Heart right ventricle (tissue), 16 donors: ENCODE measurements at regions not wholly inside any gene's neighbourhood (a gene's known extent, or its start where the extent isn't known, plus 50 kb on each side); places are given as distances from the start of the nearest gene placed in this dataset.

Experiments used
- ATAC-seq, 8 donors: fragments of 200-7000 bp; cut with Tn5 transposase; one replicate each; pipeline ENCODE4 v1.9.1; 2020; ENCODE audit warnings: mild to moderate bottlenecking in 8 of 8, moderate library complexity in 8 of 8, moderate number of reproducible peaks in 1 of 8
- DNase-seq, 2 donors: peaks; one replicate each; pipeline ENCODE4 v3.0.0-alpha.2; 2020
- H3K27ac ChIP-seq, 10 donors: fragments of 200-600 bp; sonication (generic) in 2 of 10; one replicate each; pipeline versions ENCODE4 v1.5.0 to v1.8.0; 2020 to 2022; ENCODE audit warnings: mild to moderate bottlenecking in 3 of 10
- H3K27me3 ChIP-seq, 7 donors: fragments of 200-600 bp; one replicate each; pipeline ENCODE4 v1.8.0; 2021 to 2022; ENCODE audit warnings: mild to moderate bottlenecking in 2 of 7
- H3K36me3 ChIP-seq, 9 donors: fragments of 200-600 bp; sonication (generic) in 1 of 9; one replicate each; pipeline versions ENCODE4 v1.5.0 to v1.8.0; 2020 to 2022; ENCODE audit warnings: mild to moderate bottlenecking in 2 of 9
- H3K4me1 ChIP-seq, 9 donors: fragments of 200-600 bp; sonication (generic) in 1 of 9; one replicate each; pipeline versions ENCODE4 v1.5.0 to v1.8.0; 2020 to 2022; ENCODE audit warnings: mild to moderate bottlenecking in 4 of 9
- H3K4me3 ChIP-seq, 10 donors: fragments of 200-600 bp; sonication (generic) in 2 of 10; one replicate each; pipeline versions ENCODE4 v1.5.0 to v1.8.0; 2020 to 2022; ENCODE audit warnings: mild to moderate bottlenecking in 7 of 10, moderate library complexity in 2 of 10
- H3K9me3 ChIP-seq, 11 donors: fragments of 200-600 bp in 10 of 11; sonication (generic) in 2 of 11; one replicate each; pipeline versions ENCODE4 v1.5.0 to v1.8.0; 2013 to 2022; ENCODE audit warnings: mild to moderate bottlenecking in 2 of 11, control low read depth in 1 of 11, moderate library complexity in 1 of 11
- WGBS, 2 donors: extraction: QIAGEN DNeasy Blood & Tissue Kit; methylation state at CpG; one replicate each; pipeline ENCODE4 v1.1.7; 2013; ENCODE audit warnings: inconsistent platforms in 1 of 2; 5-methylcytosine and 5-hydroxymethylcytosine counted together
- intact Hi-C, 10 donors: fragments of 100-400 bp; cut with DNase I; formaldehyde crosslinking; loops; one replicate each; pipeline versions ENCODE4 v1.11.1 to v1.14.2; 2022
- TF ChIP-seq, protein P1 (sequence below), 9 donors: fragments of 200-600 bp; sonication (generic) in 2 of 9; IDR thresholded peaks; one replicate each; pipeline versions ENCODE4 v1.5.0 to v1.8.0; 2021 to 2022; ENCODE audit warnings: antibody characterized with exemption in 9 of 9, mild to moderate bottlenecking in 5 of 9, moderate library complexity in 1 of 9
- donor health status: Arrhythmogenic right ventricular cardiomyopathy.
- donor health status: ischemic (EF 13 %, LVEDD 7.1; RV severe dilation, severe dysfunction).
- donor health status: healthy with polysubstance abuse.
- donor health status: DM: no; HTN: yes; CAD: no.
- donor health status: DM: no; HTN: no; CAD: no.
- donor health status: ischemic (EF 25% LVEDD 6.9; RV normal size, moderate dysfunction).
- donor health status: ischemic (EF 25% LVEDD 5.7; RV mildly dilated, moderate dysfunction).
- donor health status: healthy.
- donor health status: DM: yes; HTN: yes; CAD: no.
- donor health status: Ischemic cardiomyopathy.
- donor health status: ischemic (EF 35%, LVEDD 5.7; RV mildly dilated, moderate dysfunction).
- donor health status: nonischemic (EF 11% LVEDD 7.7; RV severe dilation, severe dysfunction).
- donor health status: DM: yes; HTN: yes; CAD: no.
- donor health status: PGD.
- donor health status: ischemic (EF 29% LVEDD 5.4; RV normal size, mild dysfunction).
- donor health status: nonischemic (EF 23%, LVEDD 6.1; RV moderate dilation, normal function).

DNA sequence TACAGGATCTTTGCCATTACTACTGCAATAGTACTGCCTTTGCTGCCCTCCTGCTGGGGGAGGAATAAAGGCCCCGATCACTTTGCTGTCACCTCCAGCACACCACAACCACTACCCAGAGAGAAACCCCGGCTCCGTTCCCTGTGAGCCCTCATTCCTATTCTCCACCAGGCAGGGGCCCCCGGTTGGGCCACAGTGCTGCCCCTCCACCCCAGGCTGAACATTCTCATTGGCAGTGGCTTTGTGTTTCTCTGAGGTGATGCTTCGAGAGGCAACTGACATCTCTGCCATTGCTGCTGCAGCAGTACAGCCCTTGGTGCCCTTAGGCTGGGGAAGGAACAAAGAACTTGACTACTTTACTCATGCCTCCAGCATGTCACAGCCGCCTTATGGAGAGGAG lies 612.9 kb upstream of the EPHA6 start:
- TF ChIP-seq, protein P1, sequence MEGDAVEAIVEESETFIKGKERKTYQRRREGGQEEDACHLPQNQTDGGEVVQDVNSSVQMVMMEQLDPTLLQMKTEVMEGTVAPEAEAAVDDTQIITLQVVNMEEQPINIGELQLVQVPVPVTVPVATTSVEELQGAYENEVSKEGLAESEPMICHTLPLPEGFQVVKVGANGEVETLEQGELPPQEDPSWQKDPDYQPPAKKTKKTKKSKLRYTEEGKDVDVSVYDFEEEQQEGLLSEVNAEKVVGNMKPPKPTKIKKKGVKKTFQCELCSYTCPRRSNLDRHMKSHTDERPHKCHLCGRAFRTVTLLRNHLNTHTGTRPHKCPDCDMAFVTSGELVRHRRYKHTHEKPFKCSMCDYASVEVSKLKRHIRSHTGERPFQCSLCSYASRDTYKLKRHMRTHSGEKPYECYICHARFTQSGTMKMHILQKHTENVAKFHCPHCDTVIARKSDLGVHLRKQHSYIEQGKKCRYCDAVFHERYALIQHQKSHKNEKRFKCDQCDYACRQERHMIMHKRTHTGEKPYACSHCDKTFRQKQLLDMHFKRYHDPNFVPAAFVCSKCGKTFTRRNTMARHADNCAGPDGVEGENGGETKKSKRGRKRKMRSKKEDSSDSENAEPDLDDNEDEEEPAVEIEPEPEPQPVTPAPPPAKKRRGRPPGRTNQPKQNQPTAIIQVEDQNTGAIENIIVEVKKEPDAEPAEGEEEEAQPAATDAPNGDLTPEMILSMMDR (IDR thresholded peaks at IDR 0.05), result no peak
- no peak for DNase-seq
- Histone ChIP-seq H3K36me3 (no peaks in the 10 kb centered on the region), H3K9me3 (peaks cover 0 to 25% (median 4%) of the 10 kb centered on the region in 11 donors), H3K4me3 (no peak overlapping the region), H3K4me1 (no peaks in the 10 kb centered on the region), H3K27me3 (no peaks in the 10 kb centered on the region), H3K27ac (no peak overlapping the region)
- no peak for ATAC-seq
- intact Hi-C loops, result no loop called here
- WGBS, 2 donors, result 87 to 89% methylated on average over 6 of the region's 6 CpGs

DNA sequence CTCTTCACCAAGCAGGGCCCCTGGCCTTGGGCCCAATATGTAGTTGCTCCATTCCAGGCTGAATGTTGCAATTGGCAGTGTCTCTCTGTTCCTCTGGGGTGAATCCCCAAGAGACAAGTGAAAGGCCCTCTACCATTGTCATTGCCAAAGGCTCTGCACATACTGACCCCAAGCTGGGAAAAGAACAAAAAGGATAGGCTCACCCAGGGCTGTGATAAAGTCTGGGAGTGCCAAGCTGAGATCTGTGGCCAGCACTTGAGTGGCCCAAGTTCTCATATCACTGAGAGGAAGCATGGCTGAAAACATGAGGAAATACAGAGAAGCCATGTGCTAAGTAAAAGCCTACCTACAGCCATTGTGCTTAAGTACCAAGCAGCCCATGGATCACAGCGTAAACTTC lies 612.2 kb upstream of the EPHA6 start:
- WGBS, 2 donors, result 91 to 99% methylated on average over 1 of the region's 1 CpG
- ATAC-seq (no peak), DNase-seq (no peak)
- Histone ChIP-seq H3K27me3 (no peaks in the 10 kb centered on the region), H3K4me3 (no peak overlapping the region), H3K9me3 (peaks cover 0 to 25% (median 4%) of the 10 kb centered on the region in 11 donors), H3K4me1 (no peaks in the 10 kb centered on the region), H3K27ac (no peak overlapping the region), H3K36me3 (no peaks in the 10 kb centered on the region)
- TF ChIP-seq, protein P1 (IDR thresholded peaks at IDR 0.05), result no peak
- intact Hi-C loops, result no loop called here

- H3K4me3 ChIP-seq, result no peak overlapping the region
- H3K27ac ChIP-seq, result no peak overlapping the region
- WGBS, 2 donors, result 81 to 84% methylated on average over 1 of the region's 1 CpG
- ATAC-seq (no peak), DNase-seq (no peak)
- no peaks in the 10 kb centered on the region for H3K36me3 ChIP-seq
- peaks cover 0 to 41% (median 3%) of the 10 kb centered on the region in 11 donors for H3K9me3 ChIP-seq
- TF ChIP-seq, protein P1 (IDR thresholded peaks at IDR 0.05), result no peak
- intact Hi-C loops, result no loop called here
- no peaks in the 10 kb centered on the region for H3K4me1 ChIP-seq
- H3K27me3 ChIP-seq, result no peaks in the 10 kb centered on the region
Measured at GRCh38 chr3:96209699-96210098, 604.7 kb upstream of the EPHA6 start.

DNA sequence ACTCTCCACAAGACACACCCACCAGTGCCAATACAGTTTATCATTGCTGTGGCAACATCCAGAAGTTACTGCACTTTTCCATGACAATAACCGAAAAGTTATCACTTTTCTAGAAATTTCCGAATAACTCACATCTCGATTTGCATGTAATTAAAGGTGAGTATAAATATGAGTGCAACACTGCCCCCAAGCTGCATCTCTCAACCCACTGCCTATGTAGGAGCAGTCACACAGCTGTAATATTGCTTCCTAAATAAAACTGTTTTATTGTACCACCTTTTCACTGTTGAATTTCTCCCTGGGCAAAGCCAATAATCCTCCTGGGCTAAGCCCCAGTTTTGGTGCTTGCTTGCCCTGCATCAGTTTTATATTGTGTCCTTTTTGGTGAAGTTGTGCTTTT lies 601.0 kb upstream of the EPHA6 start:
- no peaks in the 10 kb centered on the region for H3K4me1 ChIP-seq
- ATAC-seq (no peak), DNase-seq (no peak)
- no peak overlapping the region for H3K4me3 ChIP-seq
- peaks cover 0 to 34% (median 0%) of the 10 kb centered on the region in 11 donors for H3K9me3 ChIP-seq
- H3K27ac ChIP-seq, result no peak overlapping the region
- H3K36me3 ChIP-seq, result no peaks in the 10 kb centered on the region
- intact Hi-C loops, result no loop called here
- WGBS, 2 donors, result 93 to 96% methylated on average over 3 of the region's 3 CpGs
- H3K27me3 ChIP-seq, result no peaks in the 10 kb centered on the region
- TF ChIP-seq, protein P1 (IDR thresholded peaks at IDR 0.05), result no peak

GRCh38 chr3:96214941-96215340 lies 599.5 kb upstream of the EPHA6 start:
- H3K4me3 ChIP-seq, result no peak overlapping the region
- DNase-seq, result no peak
- H3K4me1 ChIP-seq, result no peaks in the 10 kb centered on the region
- H3K9me3 ChIP-seq, result peaks cover 0 to 34% (median 0%) of the 10 kb centered on the region in 11 donors
- no peaks in the 10 kb centered on the region for H3K36me3 ChIP-seq
- no peak overlapping the region for H3K27ac ChIP-seq
- H3K27me3 ChIP-seq, result no peaks in the 10 kb centered on the region
- intact Hi-C loops, result no loop called here
- TF ChIP-seq, protein P1 (IDR thresholded peaks at IDR 0.05), result no peak
- ATAC-seq, result no peak
